Right lobe of liver (tissue), 4 donors: ENCODE measurements at regions not wholly inside any gene's neighbourhood (a gene's known extent, or its start where the extent isn't known, plus 50 kb on each side); places are given as distances from the start of the nearest gene placed in this dataset.

ENCODE experiments used
- POLR2A ChIP-seq: fragments of 450-650 bp; IDR thresholded peaks from one replicate; pipeline ENCODE4 v1.6.1; 2017; ENCODE audit warnings: antibody characterized with exemption, mild to moderate bottlenecking
- TF ChIP-seq, protein P1 (sequence below), 4 donors: fragments of 200-600 bp in 3 of 4; fragments of 450-650 bp in 1 of 4; IDR thresholded peaks; one replicate each; pipeline versions ENCODE4 v1.5.1 to v1.8.0; 2016 to 2022; ENCODE audit warnings: antibody characterized with exemption in 4 of 4, mild to moderate bottlenecking in 2 of 4
- donor health status: DM: no; HTN: no; CAD: no.
- donor health status: DM: no; HTN: no; CAD: no.
- donor health status: DM: no; HTN: yes; CAD: no.

DNA sequence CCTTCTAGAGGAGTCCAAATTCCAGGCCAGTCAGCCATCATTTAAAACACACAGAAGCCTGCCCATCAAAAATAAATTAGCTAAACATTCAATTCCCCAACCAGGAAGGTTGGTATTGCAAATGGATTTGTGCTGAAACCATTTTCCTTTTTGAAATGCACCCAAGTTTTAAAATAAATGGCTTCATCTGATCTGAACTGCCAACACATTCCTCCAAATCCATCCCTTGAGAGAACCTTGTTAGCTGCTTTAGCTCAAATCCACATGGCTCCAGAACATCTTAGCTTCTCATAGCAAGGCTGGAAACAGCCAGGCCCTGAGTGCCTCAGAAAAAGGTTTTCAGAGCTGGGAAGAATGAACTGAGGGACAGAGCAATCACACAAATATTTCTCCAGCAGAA, 306.3 kb downstream of the FZD1 start:
- no peak for TF ChIP-seq POLR2A
- TF ChIP-seq, protein P1, sequence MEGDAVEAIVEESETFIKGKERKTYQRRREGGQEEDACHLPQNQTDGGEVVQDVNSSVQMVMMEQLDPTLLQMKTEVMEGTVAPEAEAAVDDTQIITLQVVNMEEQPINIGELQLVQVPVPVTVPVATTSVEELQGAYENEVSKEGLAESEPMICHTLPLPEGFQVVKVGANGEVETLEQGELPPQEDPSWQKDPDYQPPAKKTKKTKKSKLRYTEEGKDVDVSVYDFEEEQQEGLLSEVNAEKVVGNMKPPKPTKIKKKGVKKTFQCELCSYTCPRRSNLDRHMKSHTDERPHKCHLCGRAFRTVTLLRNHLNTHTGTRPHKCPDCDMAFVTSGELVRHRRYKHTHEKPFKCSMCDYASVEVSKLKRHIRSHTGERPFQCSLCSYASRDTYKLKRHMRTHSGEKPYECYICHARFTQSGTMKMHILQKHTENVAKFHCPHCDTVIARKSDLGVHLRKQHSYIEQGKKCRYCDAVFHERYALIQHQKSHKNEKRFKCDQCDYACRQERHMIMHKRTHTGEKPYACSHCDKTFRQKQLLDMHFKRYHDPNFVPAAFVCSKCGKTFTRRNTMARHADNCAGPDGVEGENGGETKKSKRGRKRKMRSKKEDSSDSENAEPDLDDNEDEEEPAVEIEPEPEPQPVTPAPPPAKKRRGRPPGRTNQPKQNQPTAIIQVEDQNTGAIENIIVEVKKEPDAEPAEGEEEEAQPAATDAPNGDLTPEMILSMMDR (IDR thresholded peaks at IDR 0.05): no peak
